Astrocyte (in vitro differentiated cells and primary cell): ENCODE measurements at regions not wholly inside any gene's neighbourhood (a gene's known extent, or its start where the extent isn't known, plus 50 kb on each side); places are given as distances from the start of the nearest gene placed in this dataset.

Source experiments
- DNase-seq: peaks from one replicate; pipeline ENCODE4 v3.0.0-alpha.2; 2010; ENCODE audit warnings: low read depth
- FAIRE-seq: peaks from 2 replicates; lab custom pipeline; 2011; peaks lifted over from hg19 to GRCh38; lab: Jason Lieb, UNC
- H2AFZ ChIP-seq: 2 replicates; pipeline ENCODE4 v1.6.0; 2012; ENCODE audit warnings: low read depth, low read length, inconsistent platforms
- H3K27ac ChIP-seq: 2 replicates; pipeline ENCODE4 v1.5.1; 2011; ENCODE audit warnings: low read depth, low read length, inconsistent platforms
- H3K27me3 ChIP-seq: 2 replicates; pipeline ENCODE4 v1.6.0; 2011; ENCODE audit warnings: low read length, inconsistent platforms; ENCODE audit not compliant: insufficient read depth
- H3K36me3 ChIP-seq: 2 replicates; pipeline ENCODE4 v1.5.1; 2011; ENCODE audit warnings: low read length, inconsistent platforms; ENCODE audit not compliant: insufficient read depth
- H3K4me1 ChIP-seq: 2 replicates; pipeline ENCODE4 v1.5.1; 2011; ENCODE audit warnings: low read length, inconsistent platforms; ENCODE audit not compliant: insufficient read depth
- H3K4me2 ChIP-seq: 2 replicates; pipeline ENCODE4 v1.6.0; 2012; ENCODE audit warnings: low read length, inconsistent platforms
- H3K4me3 ChIP-seq: 2 replicates; pipeline ENCODE4 v1.5.1; 2011; ENCODE audit warnings: low read depth, mild to moderate bottlenecking, low read length, inconsistent platforms; ENCODE audit not compliant: insufficient read depth
- H3K79me2 ChIP-seq: 2 replicates; pipeline ENCODE4 v1.6.0; 2012; ENCODE audit warnings: mild to moderate bottlenecking, low read length, inconsistent platforms; ENCODE audit not compliant: insufficient read depth
- H3K9ac ChIP-seq: 2 replicates; pipeline ENCODE4 v1.6.0; 2012; ENCODE audit warnings: mild to moderate bottlenecking, low read length, inconsistent platforms
- H3K9me3 ChIP-seq: 2 replicates; pipeline ENCODE4 v1.5.1; 2012; ENCODE audit warnings: low read depth, mild to moderate bottlenecking, low read length, inconsistent platforms; ENCODE audit not compliant: insufficient read depth
- H4K20me1 ChIP-seq: 2 replicates; pipeline ENCODE4 v1.6.0; 2012; ENCODE audit warnings: low read length, inconsistent platforms; ENCODE audit not compliant: insufficient read depth
- H3K27ac Mint-ChIP-seq: one replicate; pipeline ENCODE4 v1.8.0; 2021; ENCODE audit warnings: mild to moderate bottlenecking, mixed read lengths; ENCODE audit not compliant: unreplicated experiment
- H3K27me3 Mint-ChIP-seq: one replicate; pipeline ENCODE4 v1.8.0; 2021; ENCODE audit warnings: low read depth, mixed read lengths; ENCODE audit not compliant: unreplicated experiment
- H3K36me3 Mint-ChIP-seq: one replicate; pipeline ENCODE4 v1.8.0; 2021; ENCODE audit warnings: low read depth, mixed read lengths; ENCODE audit not compliant: unreplicated experiment
- H3K4me1 Mint-ChIP-seq: one replicate; pipeline ENCODE4 v1.8.0; 2021; ENCODE audit warnings: low read depth, mixed read lengths; ENCODE audit not compliant: unreplicated experiment
- H3K4me3 Mint-ChIP-seq: one replicate; pipeline ENCODE4 v1.8.0; 2021; ENCODE audit warnings: mild to moderate bottlenecking, moderate library complexity, mixed read lengths; ENCODE audit not compliant: unreplicated experiment
- H3K9me3 Mint-ChIP-seq: one replicate; pipeline ENCODE4 v1.8.0; 2021; ENCODE audit warnings: mild to moderate bottlenecking, mixed read lengths; ENCODE audit not compliant: unreplicated experiment
- CTCF ChIP-seq: IDR thresholded peaks from 2 replicates; pipeline ENCODE4 v1.5.1; 2011; ENCODE audit warnings: low read depth, mild to moderate bottlenecking, inconsistent platforms, low read length, moderate library complexity; ENCODE audit not compliant: insufficient read depth
- EZH2 ChIP-seq: IDR thresholded peaks from 2 replicates; pipeline ENCODE4 v1.6.1; 2012; ENCODE audit warnings: mild to moderate bottlenecking, low read length, inconsistent platforms; ENCODE audit not compliant: insufficient read depth

- Histone ChIP-seq H3K36me3 (no peaks in the 10 kb centered on the region), H3K27me3 (no peaks in the 10 kb centered on the region), H4K20me1 (no peaks in the 10 kb centered on the region), H2AFZ (no peak overlapping the region), H3K4me2 (no peak overlapping the region), H3K4me1 (no peaks in the 10 kb centered on the region), H3K27ac (no peak overlapping the region), H3K9ac (no peak overlapping the region), H3K9me3 (no peaks in the 10 kb centered on the region), H3K79me2 (no peaks in the 10 kb centered on the region), H3K4me3 (no peak overlapping the region)
- FAIRE-seq, result no peak
- DNase-seq, result no peak
- TF ChIP-seq CTCF, result no peak
- no peak for TF ChIP-seq EZH2
- H3K36me3 Mint-ChIP-seq, result no peaks in the 10 kb centered on the region
- H3K27ac Mint-ChIP-seq, result no peak overlapping the region
- H3K4me3 Mint-ChIP-seq, result no peak overlapping the region
- no peaks in the 10 kb centered on the region for H3K27me3 Mint-ChIP-seq
- H3K4me1 Mint-ChIP-seq, result no peaks in the 10 kb centered on the region
- H3K9me3 Mint-ChIP-seq, result no peaks in the 10 kb centered on the region
Observed at GRCh38 chr2:199684168-199684567, 166.8 kb downstream of the FTCDNL1 start.

GRCh38 chr2:199682001-199682400 lies 169.0 kb downstream of the FTCDNL1 start:
- Mint-ChIP-seq H3K4me1 (no peaks in the 10 kb centered on the region), H3K27ac (no peak overlapping the region), H3K36me3 (no peaks in the 10 kb centered on the region), H3K9me3 (no peaks in the 10 kb centered on the region), H3K4me3 (no peak overlapping the region), H3K27me3 (no peaks in the 10 kb centered on the region)
- Histone ChIP-seq H4K20me1 (no peaks in the 10 kb centered on the region), H3K4me3 (no peak overlapping the region), H2AFZ (no peak overlapping the region), H3K4me1 (no peaks in the 10 kb centered on the region), H3K27me3 (no peaks in the 10 kb centered on the region), H3K36me3 (no peaks in the 10 kb centered on the region), H3K79me2 (no peaks in the 10 kb centered on the region), H3K27ac (no peak overlapping the region), H3K9ac (no peak overlapping the region), H3K4me2 (no peak overlapping the region), H3K9me3 (no peaks in the 10 kb centered on the region)
- FAIRE-seq, result no peak
- TF ChIP-seq CTCF (no peak), EZH2 (no peak)
- no peak for DNase-seq

GRCh38 chr2:199680482-199680881 lies 170.5 kb downstream of the FTCDNL1 start:
- no peak for FAIRE-seq
- Histone ChIP-seq H4K20me1 (no peaks in the 10 kb centered on the region), H3K27me3 (no peaks in the 10 kb centered on the region), H3K27ac (no peak overlapping the region), H3K36me3 (no peaks in the 10 kb centered on the region), H3K79me2 (no peaks in the 10 kb centered on the region), H3K4me2 (no peak overlapping the region), H3K9ac (no peak overlapping the region), H3K9me3 (no peaks in the 10 kb centered on the region), H2AFZ (no peak overlapping the region), H3K4me1 (no peaks in the 10 kb centered on the region), H3K4me3 (no peak overlapping the region)
- DNase-seq, result no peak
- no peaks in the 10 kb centered on the region for H3K27me3 Mint-ChIP-seq
- no peaks in the 10 kb centered on the region for H3K36me3 Mint-ChIP-seq
- H3K4me3 Mint-ChIP-seq, result no peak overlapping the region
- TF ChIP-seq CTCF (no peak), EZH2 (no peak)
- no peaks in the 10 kb centered on the region for H3K9me3 Mint-ChIP-seq
- no peaks in the 10 kb centered on the region for H3K4me1 Mint-ChIP-seq
- no peak overlapping the region for H3K27ac Mint-ChIP-seq
